ENCODE measurements at regions not wholly inside any gene's neighbourhood (a gene's known extent, or its start where the extent isn't known, plus 50 kb on each side); places are given as distances from the start of the nearest gene placed in this dataset.
"Not testable (repeated sequence)": the region's sequence is repeated elsewhere in the genome, so short reads cannot be mapped to it uniquely, and the experiment has no call there.

DNA sequence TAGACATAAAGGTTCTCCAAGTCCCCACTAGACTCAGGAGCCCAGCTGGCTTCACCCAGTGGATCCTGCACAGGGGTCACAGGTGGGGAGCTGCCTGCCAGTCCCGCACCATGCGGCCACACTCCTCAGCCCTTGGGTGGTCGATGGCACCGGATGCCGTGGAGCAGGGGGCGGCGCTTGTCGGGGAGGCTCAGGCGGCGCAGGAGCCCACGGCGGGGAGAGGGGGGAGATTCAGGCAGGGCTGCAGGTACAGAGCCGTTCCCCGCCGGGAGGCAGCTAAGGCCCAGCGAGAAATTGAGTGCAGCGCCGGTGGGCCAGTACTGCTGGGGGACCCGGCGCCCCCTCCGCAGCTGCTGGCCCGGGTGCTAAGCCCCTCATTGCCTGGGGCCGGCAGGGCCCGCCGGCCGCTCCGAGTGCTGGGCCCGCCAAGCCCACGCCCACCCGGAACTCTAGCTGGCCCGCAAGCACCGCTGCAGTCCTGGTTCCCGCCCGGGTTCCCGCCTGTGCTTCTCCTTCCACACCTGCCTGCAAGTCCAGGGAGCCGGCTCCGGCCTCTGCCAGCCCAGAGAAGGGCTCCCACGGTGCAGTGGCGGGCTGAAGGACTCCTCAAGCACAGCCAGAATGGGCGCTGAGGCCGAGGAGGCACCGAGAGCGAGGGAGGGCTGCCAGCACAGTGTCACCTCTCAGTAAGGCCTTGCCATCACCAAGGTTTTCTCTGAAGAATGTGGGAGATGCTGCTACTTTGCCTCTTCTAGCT, 58.4 kb upstream of the PPP1R12A start:
- ChIA-PET CTCF (no interaction called here), POLR2A (no interaction called here)

DNA sequence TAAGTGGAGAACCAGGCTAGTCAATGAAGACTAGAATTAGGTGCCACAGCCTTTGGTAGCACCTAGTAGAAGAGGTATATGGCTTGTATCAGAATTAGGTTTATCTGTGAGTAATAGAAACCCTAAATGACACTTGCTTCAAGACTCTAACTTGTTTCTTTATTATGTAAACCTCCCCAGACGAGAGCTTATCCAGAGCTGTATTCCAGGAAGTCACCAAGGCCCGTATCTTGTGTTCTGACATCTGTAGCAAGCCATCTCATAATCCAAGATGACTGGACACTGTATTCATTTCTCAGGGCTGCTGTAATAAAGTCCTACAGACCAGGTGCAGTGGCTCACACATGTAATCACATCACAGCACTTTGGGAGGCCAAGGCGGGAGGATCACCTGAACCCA, 56.7 kb upstream of the PPP1R12A start:
- CTCF ChIA-PET: no interaction called here

DNA sequence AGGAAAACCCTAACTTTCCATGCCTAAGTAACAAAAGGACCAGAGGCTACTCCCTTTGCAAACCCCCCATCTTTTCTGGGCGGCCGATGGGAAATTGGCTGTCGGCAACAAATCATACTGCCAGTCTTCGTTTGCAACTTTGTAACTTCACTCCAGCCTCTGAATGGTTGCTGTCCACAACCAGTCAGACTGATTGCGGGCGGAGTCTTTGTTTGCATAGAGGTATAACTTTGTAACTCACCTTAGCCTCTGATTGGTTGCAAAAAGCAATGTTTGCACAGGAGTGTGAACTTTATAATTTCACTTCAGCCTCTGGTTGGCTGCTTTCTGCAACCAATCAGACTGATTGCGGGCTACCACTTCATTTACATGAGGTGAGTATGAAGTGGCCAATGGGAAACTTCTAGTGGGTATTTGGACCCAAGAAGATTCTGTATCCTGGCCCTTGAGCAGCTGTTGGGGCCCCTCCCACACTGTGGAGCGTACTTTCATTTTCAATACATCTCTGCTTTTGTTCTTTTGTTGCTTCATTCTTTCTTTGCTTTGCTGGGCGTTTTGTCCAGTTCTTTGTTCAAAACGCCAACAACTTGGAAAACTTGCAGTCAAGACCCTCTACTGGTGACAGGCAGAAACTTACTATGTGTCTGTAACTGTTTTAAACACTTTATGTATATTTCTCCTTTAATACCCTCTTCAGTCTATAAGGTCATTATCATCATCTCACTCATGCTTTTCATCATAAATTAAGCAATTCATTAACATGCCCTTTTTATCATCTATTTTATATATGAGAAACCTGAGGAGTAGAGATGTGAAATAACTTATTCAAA, 55.8 kb upstream of the PPP1R12A start:
- POLR2A ChIA-PET, CTCF ChIA-PET: not testable (repeated sequence)

More for the DNA sequence above, 56.7 kb upstream of the PPP1R12A start:
- POLR2A ChIA-PET: no interaction called here

DNA sequence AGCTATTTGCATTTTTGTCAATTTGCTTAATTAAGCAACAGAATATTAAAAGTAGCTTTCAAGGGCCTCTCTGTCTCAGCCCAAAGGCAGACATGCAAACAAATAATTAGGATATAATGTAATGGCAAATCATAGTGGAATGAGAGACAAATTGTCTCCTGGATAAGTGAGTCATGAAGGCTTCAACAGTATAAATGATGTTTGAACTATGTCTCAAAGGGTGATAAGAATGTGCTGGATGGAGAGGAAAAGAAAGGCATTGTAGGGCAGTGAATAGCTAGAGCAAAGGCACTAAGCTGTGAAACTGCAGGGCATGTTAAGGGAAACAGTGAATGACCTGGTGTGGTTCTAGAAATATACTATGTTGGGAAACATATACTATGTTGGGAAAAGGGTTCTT, 53.5 kb upstream of the PPP1R12A start:
- CTCF ChIA-PET: no interaction called here
- POLR2A ChIA-PET: no interaction called here

DNA sequence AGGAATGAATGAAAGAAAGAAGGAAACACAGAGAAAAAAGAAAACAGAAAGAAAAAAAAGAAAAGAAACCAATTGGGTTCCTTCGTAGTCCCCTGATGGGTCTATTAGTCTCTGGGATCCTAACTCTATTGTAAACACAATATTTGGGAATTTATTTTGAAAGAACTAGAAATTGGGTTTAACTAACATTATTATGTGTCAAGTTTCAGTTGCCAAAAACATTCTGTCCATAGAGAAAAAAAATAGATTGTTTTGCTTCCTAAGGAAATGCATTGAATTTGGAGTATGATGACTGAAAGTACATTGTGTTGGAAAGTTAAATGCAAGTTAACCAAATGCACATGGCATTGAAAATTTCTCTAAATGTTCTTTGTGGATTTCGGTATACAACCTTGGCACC, 52.8 kb upstream of the PPP1R12A start:
- CTCF ChIA-PET: no interaction called here
- POLR2A ChIA-PET: no interaction called here
